GM12891 (cell line): ENCODE measurements at regions not wholly inside any gene's neighbourhood (a gene's known extent, or its start where the extent isn't known, plus 50 kb on each side); places are given as distances from the start of the nearest gene placed in this dataset.

Source experiments
- POLR2A ChIP-seq: IDR thresholded peaks from 2 replicates; pipeline ENCODE4 v1.6.1; 2011; ENCODE audit warnings: low read depth, low read length, control low read depth
- POLR2AphosphoS5 ChIP-seq: IDR thresholded peaks from 2 replicates; pipeline ENCODE4 v1.6.1; 2011; ENCODE audit warnings: low read depth, low read length, control low read depth
- SPI1 ChIP-seq: IDR thresholded peaks from 2 replicates; pipeline ENCODE4 v1.6.1; 2011; ENCODE audit warnings: low read depth, low read length, control low read depth
- TAF1 ChIP-seq: IDR thresholded peaks from 2 replicates; pipeline ENCODE4 v1.6.1; 2011; ENCODE audit warnings: low read depth, low read length, control low read depth

DNA sequence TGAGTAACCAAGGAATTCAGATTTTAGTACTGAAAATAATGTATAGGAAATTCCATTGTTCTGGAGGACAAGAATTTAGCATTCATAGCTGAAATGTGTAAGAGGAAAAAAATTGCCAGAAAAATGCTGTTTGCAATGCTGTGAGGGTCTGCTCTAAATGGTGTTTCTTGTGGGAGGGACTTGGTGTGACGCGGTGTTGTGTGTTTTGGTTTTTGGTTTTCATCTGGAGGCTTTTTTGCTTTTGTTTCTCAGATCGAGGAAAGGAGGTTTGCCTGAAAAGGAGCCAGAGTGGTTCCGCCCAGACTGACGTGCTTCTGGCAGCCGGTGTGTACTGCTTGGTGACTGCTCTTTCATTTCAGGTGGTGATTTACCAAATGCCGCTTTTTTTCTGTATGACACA lies 211.8 kb upstream of the HMGA2 start:
- TF ChIP-seq POLR2A = no peak
- TF ChIP-seq POLR2AphosphoS5 = no peak
- TF ChIP-seq SPI1 = no peak
- TF ChIP-seq TAF1 = no peak
